Liver (tissue), 8 donors: ENCODE measurements at regions not wholly inside any gene's neighbourhood (a gene's known extent, or its start where the extent isn't known, plus 50 kb on each side); places are given as distances from the start of the nearest gene placed in this dataset.

ENCODE experiments used
- DNase-seq: peaks from one replicate; pipeline ENCODE4 v3.0.0-alpha.2; 2017; ENCODE audit warnings: low spot score
- H3K27ac ChIP-seq, 2 donors: one replicate each; pipeline ENCODE4 v1.7.0; 2013; ENCODE audit warnings: inconsistent platforms in 2 of 2, low read length in 2 of 2, control low read depth in 1 of 2, low read depth in 1 of 2, mild to moderate bottlenecking in 1 of 2
- H3K27me3 ChIP-seq, 4 donors: one replicate each; pipeline versions ENCODE4 v1.6.1 to v1.7.0; 2013; ENCODE audit warnings: low read length in 3 of 4, inconsistent platforms in 1 of 4, mild to moderate bottlenecking in 1 of 4, moderate library complexity in 1 of 4; ENCODE audit not compliant: control insufficient read depth in 4 of 4, insufficient read depth in 4 of 4
- H3K36me3 ChIP-seq, 4 donors: one replicate each; pipeline versions ENCODE4 v1.6.1 to v1.7.0; 2013; ENCODE audit warnings: low read length in 3 of 4, mild to moderate bottlenecking in 3 of 4, low read depth in 1 of 4, moderate library complexity in 1 of 4; ENCODE audit not compliant: control insufficient read depth in 4 of 4, insufficient read depth in 3 of 4
- H3K4me1 ChIP-seq, 4 donors: one replicate each; pipeline versions ENCODE4 v1.6.1 to v1.7.0; 2013; ENCODE audit warnings: low read length in 3 of 4, mild to moderate bottlenecking in 3 of 4, moderate library complexity in 1 of 4; ENCODE audit not compliant: control insufficient read depth in 4 of 4, insufficient read depth in 4 of 4
- H3K4me3 ChIP-seq, 3 donors: one replicate each; pipeline versions ENCODE4 v1.6.1 to v1.7.0; 2013; ENCODE audit warnings: low read length in 3 of 3, control low read depth in 1 of 3, low read depth in 1 of 3, mild to moderate bottlenecking in 1 of 3
- H3K9ac ChIP-seq, 2 donors: one replicate each; pipeline ENCODE4 v1.7.0; 2013; ENCODE audit warnings: low read length in 2 of 2, mild to moderate bottlenecking in 2 of 2, moderate library complexity in 2 of 2, control low read depth in 1 of 2, low read depth in 1 of 2
- H3K9me3 ChIP-seq, 4 donors: one replicate each; pipeline versions ENCODE4 v1.6.1 to v1.7.0; 2013; ENCODE audit warnings: low read length in 3 of 4; ENCODE audit not compliant: control insufficient read depth in 4 of 4
- EGR1 ChIP-seq, 2 donors: IDR thresholded peaks; 2 replicates each; pipeline ENCODE4 v1.6.1; 2016 to 2018; ENCODE audit warnings: antibody characterized with exemption in 2 of 2, low read depth in 2 of 2
- FOXA1 ChIP-seq: IDR thresholded peaks from 2 replicates; pipeline ENCODE4 v1.6.1; 2016; ENCODE audit warnings: antibody characterized with exemption
- FOXA2 ChIP-seq: IDR thresholded peaks from 2 replicates; pipeline ENCODE4 v1.6.1; 2016; ENCODE audit warnings: antibody characterized with exemption
- HNF4A ChIP-seq, 2 donors: conservative IDR thresholded peaks; 2 replicates each; pipeline ENCODE4 v1.6.1; 2016; ENCODE audit warnings: antibody characterized with exemption in 2 of 2, mild to moderate bottlenecking in 2 of 2
- HNF4G ChIP-seq: IDR thresholded peaks from 2 replicates; pipeline ENCODE4 v1.6.1; 2016; ENCODE audit warnings: antibody characterized with exemption
- JUND ChIP-seq, 2 donors: IDR thresholded peaks; 2 replicates each; pipeline ENCODE4 v1.6.1; 2016; ENCODE audit warnings: antibody characterized with exemption in 2 of 2
- NR2F2 ChIP-seq: IDR thresholded peaks from 2 replicates; pipeline ENCODE4 v1.6.1; 2016; ENCODE audit warnings: antibody characterized with exemption
- RXRA ChIP-seq, 2 donors: IDR thresholded peaks; 2 replicates each; pipeline ENCODE4 v1.6.1; 2017 to 2018; ENCODE audit warnings: antibody characterized with exemption in 2 of 2, mild to moderate bottlenecking in 1 of 2
- SP1 ChIP-seq: IDR thresholded peaks from 2 replicates; pipeline ENCODE4 v1.6.1; 2018; ENCODE audit warnings: antibody characterized with exemption, mild to moderate bottlenecking
- TAF1 ChIP-seq: conservative IDR thresholded peaks from 2 replicates; pipeline ENCODE4 v1.6.1; 2016; ENCODE audit warnings: antibody characterized with exemption, mild to moderate bottlenecking
- YY1 ChIP-seq: IDR thresholded peaks from 2 replicates; pipeline ENCODE4 v1.6.1; 2016; ENCODE audit warnings: antibody characterized with exemption, mild to moderate bottlenecking
- WGBS: extraction: QIAGEN DNeasy Blood & Tissue Kit; methylation state at CpG from one replicate; pipeline ENCODE4 v1.1.7; 2013; 5-methylcytosine and 5-hydroxymethylcytosine counted together
- TF ChIP-seq, protein P1 (sequence below): IDR thresholded peaks from 2 replicates; pipeline ENCODE4 v1.6.1; 2016; ENCODE audit warnings: antibody characterized with exemption
- TF ChIP-seq, protein P2 (sequence below): IDR thresholded peaks from 2 replicates; pipeline ENCODE4 v1.6.1; 2016; ENCODE audit warnings: antibody characterized with exemption
- TF ChIP-seq, protein P3 (sequence below): IDR thresholded peaks from 2 replicates; pipeline ENCODE4 v1.6.1; 2016; ENCODE audit warnings: antibody characterized with exemption
- TF ChIP-seq, protein P4 (sequence below): fragments of 150-350 bp; IDR thresholded peaks from 2 replicates; pipeline ENCODE4 v1.5.1; 2017; ENCODE audit warnings: improper control_type of control experiment, low read depth, low read length; ENCODE audit not compliant: missing input control
- TF ChIP-seq, protein P5 (sequence below): IDR thresholded peaks from 2 replicates; pipeline ENCODE4 v1.6.1; 2016; ENCODE audit warnings: antibody characterized with exemption, mild to moderate bottlenecking
- donor health status: healthy.
- donor health status: healthy.
- donor health status: healthy.
- donor health status: healthy.
- donor health status: healthy.

DNA sequence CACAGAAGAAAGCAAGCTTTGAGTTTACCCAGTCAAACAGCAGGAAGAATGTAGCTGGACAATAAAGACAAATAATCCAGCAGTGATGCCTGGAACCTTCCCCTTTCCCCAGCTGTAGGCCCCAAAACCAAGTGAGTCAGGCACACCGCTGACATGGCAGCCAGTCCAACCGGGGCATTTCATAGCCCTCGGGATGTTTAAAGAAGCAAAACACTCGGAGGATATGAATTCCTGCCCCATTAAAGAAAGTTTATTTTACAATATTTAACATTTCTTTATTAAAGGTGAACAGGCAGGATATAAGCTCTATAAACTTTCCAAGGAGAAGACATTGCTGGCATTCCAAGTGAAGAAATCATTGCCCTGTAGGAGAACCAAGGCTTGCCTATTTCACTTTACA lies 507.6 kb upstream of the TNP1 start:
- no peak overlapping the region for H3K9ac ChIP-seq
- H3K27me3 ChIP-seq: no peaks in the 10 kb centered on the region
- TF ChIP-seq HNF4A (conservative IDR thresholded peaks at IDR 0.05): no peak

DNA sequence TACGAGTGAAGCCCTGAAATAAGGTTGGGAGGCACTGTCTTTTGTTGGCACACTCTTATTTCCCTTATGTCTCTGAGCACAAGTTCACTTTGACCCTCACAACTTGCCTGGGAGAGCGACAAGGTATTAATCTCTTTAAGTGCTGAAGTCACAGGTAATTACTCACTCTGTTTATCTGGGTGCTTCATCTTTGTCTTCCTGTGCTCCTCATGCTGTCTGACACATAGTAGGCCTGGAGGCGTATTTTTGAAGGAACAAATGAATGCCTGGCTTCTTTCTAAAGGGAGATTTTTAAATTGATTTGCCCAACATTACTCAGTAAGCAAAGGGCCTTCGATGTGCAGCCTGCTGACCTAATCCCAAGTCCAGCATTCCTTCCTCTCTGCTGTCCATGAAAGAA lies 507.1 kb upstream of the TNP1 start:
- no peaks in the 10 kb centered on the region for H3K4me1 ChIP-seq
- no peak overlapping the region for H3K9ac ChIP-seq
- H3K4me3 ChIP-seq: no peak overlapping the region
- no peaks in the 10 kb centered on the region for H3K36me3 ChIP-seq
- no peak overlapping the region for H3K27ac ChIP-seq
- no peak for DNase-seq
- WGBS: 70% methylated on average over 4 of the region's 4 CpGs
- no peaks in the 10 kb centered on the region for H3K27me3 ChIP-seq
- no peaks in the 10 kb centered on the region for H3K9me3 ChIP-seq
- TF ChIP-seq FOXA2: no peak
- TF ChIP-seq HNF4G: no peak
- TF ChIP-seq, protein P1, sequence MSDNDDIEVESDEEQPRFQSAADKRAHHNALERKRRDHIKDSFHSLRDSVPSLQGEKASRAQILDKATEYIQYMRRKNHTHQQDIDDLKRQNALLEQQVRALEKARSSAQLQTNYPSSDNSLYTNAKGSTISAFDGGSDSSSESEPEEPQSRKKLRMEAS: no peak
- TF ChIP-seq JUND (IDR thresholded peaks at IDR 0.05): no peak
- TF ChIP-seq EGR1 (IDR thresholded peaks at IDR 0.05; ENCODE audit: low read depth in 2 of 2): no peak
- TF ChIP-seq YY1: no peak
- TF ChIP-seq, protein P2, sequence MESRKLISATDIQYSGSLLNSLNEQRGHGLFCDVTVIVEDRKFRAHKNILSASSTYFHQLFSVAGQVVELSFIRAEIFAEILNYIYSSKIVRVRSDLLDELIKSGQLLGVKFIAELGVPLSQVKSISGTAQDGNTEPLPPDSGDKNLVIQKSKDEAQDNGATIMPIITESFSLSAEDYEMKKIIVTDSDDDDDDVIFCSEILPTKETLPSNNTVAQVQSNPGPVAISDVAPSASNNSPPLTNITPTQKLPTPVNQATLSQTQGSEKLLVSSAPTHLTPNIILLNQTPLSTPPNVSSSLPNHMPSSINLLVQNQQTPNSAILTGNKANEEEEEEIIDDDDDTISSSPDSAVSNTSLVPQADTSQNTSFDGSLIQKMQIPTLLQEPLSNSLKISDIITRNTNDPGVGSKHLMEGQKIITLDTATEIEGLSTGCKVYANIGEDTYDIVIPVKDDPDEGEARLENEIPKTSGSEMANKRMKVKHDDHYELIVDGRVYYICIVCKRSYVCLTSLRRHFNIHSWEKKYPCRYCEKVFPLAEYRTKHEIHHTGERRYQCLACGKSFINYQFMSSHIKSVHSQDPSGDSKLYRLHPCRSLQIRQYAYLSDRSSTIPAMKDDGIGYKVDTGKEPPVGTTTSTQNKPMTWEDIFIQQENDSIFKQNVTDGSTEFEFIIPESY: no peak
- TF ChIP-seq FOXA1: no peak
- TF ChIP-seq, protein P3, sequence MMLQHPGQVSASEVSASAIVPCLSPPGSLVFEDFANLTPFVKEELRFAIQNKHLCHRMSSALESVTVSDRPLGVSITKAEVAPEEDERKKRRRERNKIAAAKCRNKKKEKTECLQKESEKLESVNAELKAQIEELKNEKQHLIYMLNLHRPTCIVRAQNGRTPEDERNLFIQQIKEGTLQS: no peak
- TF ChIP-seq, protein P4, sequence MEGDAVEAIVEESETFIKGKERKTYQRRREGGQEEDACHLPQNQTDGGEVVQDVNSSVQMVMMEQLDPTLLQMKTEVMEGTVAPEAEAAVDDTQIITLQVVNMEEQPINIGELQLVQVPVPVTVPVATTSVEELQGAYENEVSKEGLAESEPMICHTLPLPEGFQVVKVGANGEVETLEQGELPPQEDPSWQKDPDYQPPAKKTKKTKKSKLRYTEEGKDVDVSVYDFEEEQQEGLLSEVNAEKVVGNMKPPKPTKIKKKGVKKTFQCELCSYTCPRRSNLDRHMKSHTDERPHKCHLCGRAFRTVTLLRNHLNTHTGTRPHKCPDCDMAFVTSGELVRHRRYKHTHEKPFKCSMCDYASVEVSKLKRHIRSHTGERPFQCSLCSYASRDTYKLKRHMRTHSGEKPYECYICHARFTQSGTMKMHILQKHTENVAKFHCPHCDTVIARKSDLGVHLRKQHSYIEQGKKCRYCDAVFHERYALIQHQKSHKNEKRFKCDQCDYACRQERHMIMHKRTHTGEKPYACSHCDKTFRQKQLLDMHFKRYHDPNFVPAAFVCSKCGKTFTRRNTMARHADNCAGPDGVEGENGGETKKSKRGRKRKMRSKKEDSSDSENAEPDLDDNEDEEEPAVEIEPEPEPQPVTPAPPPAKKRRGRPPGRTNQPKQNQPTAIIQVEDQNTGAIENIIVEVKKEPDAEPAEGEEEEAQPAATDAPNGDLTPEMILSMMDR: no peak
- no peak for TF ChIP-seq NR2F2

More for the DNA sequence above, 507.6 kb upstream of the TNP1 start:
- Histone ChIP-seq H3K27ac (no peak overlapping the region), H3K9me3 (no peaks in the 10 kb centered on the region), H3K36me3 (no peaks in the 10 kb centered on the region), H3K4me1 (no peaks in the 10 kb centered on the region), H3K4me3 (no peak overlapping the region)
- 90% methylated on average over 4 of the region's 4 CpGs for WGBS
- DNase-seq: no peak

DNA sequence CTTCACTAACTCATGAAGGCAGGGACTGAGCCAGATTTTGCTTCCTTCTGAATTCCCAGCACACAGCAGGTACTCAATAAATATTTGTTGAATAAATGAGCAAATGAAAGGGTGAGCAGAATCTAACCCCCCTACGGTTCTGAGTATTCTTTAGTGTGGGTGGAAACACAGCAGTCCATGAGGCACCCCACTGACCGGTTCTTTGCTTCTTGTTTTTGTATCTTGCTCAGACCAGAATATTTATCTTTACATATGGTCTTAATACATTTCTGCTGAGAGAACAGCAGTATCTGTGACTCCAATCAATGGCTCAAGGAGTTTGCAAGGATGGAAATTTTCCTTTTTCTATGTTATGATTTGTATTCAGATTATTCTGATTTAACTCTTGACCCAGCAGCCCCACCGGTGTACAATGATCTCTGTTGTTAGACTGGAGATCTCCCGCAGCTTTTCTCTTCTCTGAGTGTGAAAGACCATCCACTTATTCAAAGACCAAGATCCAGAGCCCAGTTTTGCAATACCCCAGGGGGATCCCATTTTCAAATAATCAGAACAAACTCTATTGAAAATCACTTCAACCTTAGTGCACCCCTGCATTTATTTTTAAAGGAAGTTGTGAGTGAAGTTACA lies 506.5 kb upstream of the TNP1 start:
- H3K9ac ChIP-seq: no peak overlapping the region
- no peaks in the 10 kb centered on the region for H3K27me3 ChIP-seq
- no peak for DNase-seq
- TF ChIP-seq, protein P5, sequence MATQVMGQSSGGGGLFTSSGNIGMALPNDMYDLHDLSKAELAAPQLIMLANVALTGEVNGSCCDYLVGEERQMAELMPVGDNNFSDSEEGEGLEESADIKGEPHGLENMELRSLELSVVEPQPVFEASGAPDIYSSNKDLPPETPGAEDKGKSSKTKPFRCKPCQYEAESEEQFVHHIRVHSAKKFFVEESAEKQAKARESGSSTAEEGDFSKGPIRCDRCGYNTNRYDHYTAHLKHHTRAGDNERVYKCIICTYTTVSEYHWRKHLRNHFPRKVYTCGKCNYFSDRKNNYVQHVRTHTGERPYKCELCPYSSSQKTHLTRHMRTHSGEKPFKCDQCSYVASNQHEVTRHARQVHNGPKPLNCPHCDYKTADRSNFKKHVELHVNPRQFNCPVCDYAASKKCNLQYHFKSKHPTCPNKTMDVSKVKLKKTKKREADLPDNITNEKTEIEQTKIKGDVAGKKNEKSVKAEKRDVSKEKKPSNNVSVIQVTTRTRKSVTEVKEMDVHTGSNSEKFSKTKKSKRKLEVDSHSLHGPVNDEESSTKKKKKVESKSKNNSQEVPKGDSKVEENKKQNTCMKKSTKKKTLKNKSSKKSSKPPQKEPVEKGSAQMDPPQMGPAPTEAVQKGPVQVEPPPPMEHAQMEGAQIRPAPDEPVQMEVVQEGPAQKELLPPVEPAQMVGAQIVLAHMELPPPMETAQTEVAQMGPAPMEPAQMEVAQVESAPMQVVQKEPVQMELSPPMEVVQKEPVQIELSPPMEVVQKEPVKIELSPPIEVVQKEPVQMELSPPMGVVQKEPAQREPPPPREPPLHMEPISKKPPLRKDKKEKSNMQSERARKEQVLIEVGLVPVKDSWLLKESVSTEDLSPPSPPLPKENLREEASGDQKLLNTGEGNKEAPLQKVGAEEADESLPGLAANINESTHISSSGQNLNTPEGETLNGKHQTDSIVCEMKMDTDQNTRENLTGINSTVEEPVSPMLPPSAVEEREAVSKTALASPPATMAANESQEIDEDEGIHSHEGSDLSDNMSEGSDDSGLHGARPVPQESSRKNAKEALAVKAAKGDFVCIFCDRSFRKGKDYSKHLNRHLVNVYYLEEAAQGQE: no peak
- TF ChIP-seq, protein P1: no peak
- TF ChIP-seq, protein P2: no peak
- no peak for TF ChIP-seq TAF1
- no peak for TF ChIP-seq RXRA (IDR thresholded peaks at IDR 0.05)
- no peak for TF ChIP-seq SP1
- TF ChIP-seq EGR1 (IDR thresholded peaks at IDR 0.05; ENCODE audit: low read depth in 2 of 2): no peak
- TF ChIP-seq, protein P3: no peak
- TF ChIP-seq YY1: no peak
- no peak for TF ChIP-seq FOXA2
- TF ChIP-seq JUND (IDR thresholded peaks at IDR 0.05): no peak

More for the DNA sequence above, 506.5 kb upstream of the TNP1 start:
- 62% methylated on average over 4 of the region's 4 CpGs for WGBS
- Histone ChIP-seq H3K36me3 (no peaks in the 10 kb centered on the region), H3K4me1 (no peaks in the 10 kb centered on the region), H3K4me3 (no peak overlapping the region), H3K9me3 (no peaks in the 10 kb centered on the region), H3K27ac (no peak overlapping the region)
